Esophagus squamous epithelium (tissue), 4 donors: ENCODE measurements at regions not wholly inside any gene's neighbourhood (a gene's known extent, or its start where the extent isn't known, plus 50 kb on each side); places are given as distances from the start of the nearest gene placed in this dataset.

Source experiments
- POLR2A ChIP-seq, 4 donors: fragments of 450-650 bp; IDR thresholded peaks; one replicate each; pipeline ENCODE4 v1.6.1; 2017; ENCODE audit warnings: antibody characterized with exemption in 4 of 4, mild to moderate bottlenecking in 4 of 4, moderate library complexity in 3 of 4
- TF ChIP-seq, protein P1 (sequence below), 6 experiments: fragments of 450-650 bp in 4 of 6; fragments of 200-600 bp in 2 of 6; sonication (generic) in 2 of 6; IDR thresholded peaks; one replicate each; pipeline ENCODE4 v1.5.1; 2016 to 2019; ENCODE audit warnings: antibody characterized with exemption in 6 of 6, mild to moderate bottlenecking in 4 of 6, moderate library complexity in 4 of 6

DNA sequence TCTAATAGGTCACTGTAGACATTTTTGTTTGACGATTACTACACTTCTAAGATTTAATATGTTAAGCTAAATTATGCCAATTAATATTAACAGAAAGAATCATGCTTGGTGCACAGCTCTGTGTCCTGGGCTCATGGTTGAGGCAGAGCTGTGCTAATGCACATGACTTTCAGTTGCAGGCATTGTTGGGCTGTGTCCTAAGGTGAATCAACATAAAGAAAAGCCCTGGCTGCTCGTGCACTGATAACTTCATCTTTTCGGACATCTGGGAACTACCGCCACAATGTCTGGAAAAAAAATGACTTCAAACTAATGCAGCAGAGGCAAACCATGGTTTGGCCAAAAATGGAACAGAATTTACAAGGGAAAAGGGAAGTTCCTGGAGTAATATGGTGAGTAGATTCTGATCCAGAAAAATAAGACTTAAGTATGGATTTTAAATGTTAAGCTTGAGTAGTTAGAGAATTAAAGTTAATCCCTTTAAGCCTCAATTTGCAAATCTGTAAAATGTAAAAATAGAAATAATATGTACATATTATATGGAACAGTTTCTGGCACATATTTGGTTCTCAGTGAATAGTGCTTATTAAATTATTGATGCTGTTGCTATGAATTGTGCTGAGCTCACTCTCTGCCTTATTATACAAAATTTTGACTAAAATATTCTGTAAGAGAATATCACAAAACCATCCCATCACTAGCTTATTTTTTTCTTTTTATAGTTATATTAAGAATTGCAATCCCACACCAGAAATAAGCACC lies 186.1 kb downstream of the BRINP2 start:
- TF ChIP-seq, protein P1, sequence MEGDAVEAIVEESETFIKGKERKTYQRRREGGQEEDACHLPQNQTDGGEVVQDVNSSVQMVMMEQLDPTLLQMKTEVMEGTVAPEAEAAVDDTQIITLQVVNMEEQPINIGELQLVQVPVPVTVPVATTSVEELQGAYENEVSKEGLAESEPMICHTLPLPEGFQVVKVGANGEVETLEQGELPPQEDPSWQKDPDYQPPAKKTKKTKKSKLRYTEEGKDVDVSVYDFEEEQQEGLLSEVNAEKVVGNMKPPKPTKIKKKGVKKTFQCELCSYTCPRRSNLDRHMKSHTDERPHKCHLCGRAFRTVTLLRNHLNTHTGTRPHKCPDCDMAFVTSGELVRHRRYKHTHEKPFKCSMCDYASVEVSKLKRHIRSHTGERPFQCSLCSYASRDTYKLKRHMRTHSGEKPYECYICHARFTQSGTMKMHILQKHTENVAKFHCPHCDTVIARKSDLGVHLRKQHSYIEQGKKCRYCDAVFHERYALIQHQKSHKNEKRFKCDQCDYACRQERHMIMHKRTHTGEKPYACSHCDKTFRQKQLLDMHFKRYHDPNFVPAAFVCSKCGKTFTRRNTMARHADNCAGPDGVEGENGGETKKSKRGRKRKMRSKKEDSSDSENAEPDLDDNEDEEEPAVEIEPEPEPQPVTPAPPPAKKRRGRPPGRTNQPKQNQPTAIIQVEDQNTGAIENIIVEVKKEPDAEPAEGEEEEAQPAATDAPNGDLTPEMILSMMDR (IDR thresholded peaks at IDR 0.05), result no peak
- no peak for TF ChIP-seq POLR2A (IDR thresholded peaks at IDR 0.05)
